CD4-positive, alpha-beta T cell (primary cell): ENCODE measurements at regions not wholly inside any gene's neighbourhood (a gene's known extent, or its start where the extent isn't known, plus 50 kb on each side); places are given as distances from the start of the nearest gene placed in this dataset.
"Not testable (repeated sequence)": the region's sequence is repeated elsewhere in the genome, so short reads cannot be mapped to it uniquely, and the experiment has no call there.

Experiments used
- ATAC-seq: fragments of 200-7000 bp; cut with Tn5 transposase; one replicate; pipeline ENCODE4 v1.10.0; 2022; ENCODE audit warnings: mild to moderate bottlenecking; ENCODE audit not compliant: poor library complexity
- CTCF ChIA-PET: fragments of 350-600 bp; sonication (Branson Sonifier 250); formaldehyde crosslinking; loops from one replicate; lab custom pipeline; 2021; ENCODE audit warnings: antibody characterized with exemption, inconsistent platforms; lab: Charles Lee
- POLR2A ChIA-PET: fragments of 350-600 bp; sonication (Branson Sonifier 250); formaldehyde crosslinking; loops from one replicate; lab custom pipeline; 2021; ENCODE audit warnings: antibody characterized with exemption, inconsistent platforms; lab: Charles Lee
- DNase-seq, 14 experiments: peaks; one replicate each; pipeline ENCODE4 v3.0.0-alpha.2; 2013 to 2020; ENCODE audit warnings: mixed read lengths in 2 of 14
- H3K27ac ChIP-seq, 2 donors: one replicate each; pipeline versions ENCODE4 v1.5.1 to v1.7.0; 2013; ENCODE audit warnings: low read length in 2 of 2, low read depth in 1 of 2, mild to moderate bottlenecking in 1 of 2
- H3K27me3 ChIP-seq, 2 experiments: 1 replicate in 1 of 2; 2 replicates in 1 of 2; pipeline versions ENCODE4 v1.6.1 to v1.7.0; 2013; ENCODE audit warnings: low read length in 2 of 2, control low read depth in 1 of 2, mild to moderate bottlenecking in 1 of 2, moderate library complexity in 1 of 2; ENCODE audit not compliant: insufficient read depth in 2 of 2, control insufficient read depth in 1 of 2
- H3K36me3 ChIP-seq: one replicate; pipeline ENCODE4 v1.6.1; 2013; ENCODE audit warnings: low read length, control low read depth; ENCODE audit not compliant: insufficient read depth
- H3K4me1 ChIP-seq: one replicate; pipeline ENCODE4 v1.6.1; 2013; ENCODE audit warnings: low read length, control low read depth; ENCODE audit not compliant: insufficient read depth
- H3K4me3 ChIP-seq: one replicate; pipeline ENCODE4 v1.5.1; 2013; ENCODE audit warnings: mild to moderate bottlenecking, low read length, moderate library complexity
- H3K9me3 ChIP-seq, 2 experiments: 1 replicate in 1 of 2; 2 replicates in 1 of 2; pipeline versions ENCODE4 v1.6.1 to v1.7.0; 2013; ENCODE audit warnings: low read length in 2 of 2, mild to moderate bottlenecking in 2 of 2, control low read depth in 1 of 2, moderate library complexity in 1 of 2; ENCODE audit not compliant: control insufficient read depth in 1 of 2, insufficient read depth in 1 of 2
- H3K27ac Mint-ChIP-seq: one replicate; pipeline ENCODE4 v1.8.0; 2020; ENCODE audit warnings: mixed read lengths
- H3K27me3 Mint-ChIP-seq: one replicate; pipeline ENCODE4 v1.8.0; 2021; ENCODE audit warnings: mixed read lengths
- H3K36me3 Mint-ChIP-seq: one replicate; pipeline ENCODE4 v1.8.0; 2021; ENCODE audit warnings: low read depth, mixed read lengths
- H3K4me1 Mint-ChIP-seq: one replicate; pipeline ENCODE4 v1.8.0; 2021; ENCODE audit warnings: low read depth, mixed read lengths
- H3K4me3 Mint-ChIP-seq: one replicate; pipeline ENCODE4 v1.8.0; 2020; ENCODE audit warnings: mild to moderate bottlenecking, mixed read lengths
- H3K9me3 Mint-ChIP-seq: one replicate; pipeline ENCODE4 v1.8.0; 2020; ENCODE audit warnings: mixed read lengths
- intact Hi-C, 2 experiments: fragments of 100-400 bp; cut with DNase I in 1 of 2; cut with micrococcal nuclease in 1 of 2; formaldehyde crosslinking; loops; one replicate each; pipeline versions ENCODE4 v1.15.1 to v1.9.0; 2023 to 2025; cut with DNase I, micrococcal nuclease
- TF ChIP-seq, protein P1 (sequence below): fragments of 200-600 bp; IDR thresholded peaks from one replicate; pipeline ENCODE4 v1.8.0; 2022; ENCODE audit warnings: antibody characterized with exemption, mild to moderate bottlenecking

GRCh38 chr1:29554208-29554778 lies 318.0 kb downstream of the PTPRU start:
- Mint-ChIP-seq H3K27ac (no peak overlapping the region), H3K9me3 (no peaks in the 10 kb centered on the region), H3K4me3 (no peak overlapping the region), H3K4me1 (no peaks in the 10 kb centered on the region), H3K36me3 (no peaks in the 10 kb centered on the region), H3K27me3 (peaks cover 3% of the 10 kb centered on the region)
- Histone ChIP-seq H3K27me3 (no peaks in the 10 kb centered on the region), H3K9me3 (peaks cover 0 to 8% of the 10 kb centered on the region in 2 experiments), H3K4me1 (no peaks in the 10 kb centered on the region), H3K4me3 (no peak overlapping the region), H3K27ac (no peak overlapping the region), H3K36me3 (no peaks in the 10 kb centered on the region)
- intact Hi-C loops = no loop called here
- POLR2A ChIA-PET = no interaction called here
- CTCF ChIA-PET = no interaction called here
- no peak for ATAC-seq
- no peak for DNase-seq
- TF ChIP-seq, protein P1, sequence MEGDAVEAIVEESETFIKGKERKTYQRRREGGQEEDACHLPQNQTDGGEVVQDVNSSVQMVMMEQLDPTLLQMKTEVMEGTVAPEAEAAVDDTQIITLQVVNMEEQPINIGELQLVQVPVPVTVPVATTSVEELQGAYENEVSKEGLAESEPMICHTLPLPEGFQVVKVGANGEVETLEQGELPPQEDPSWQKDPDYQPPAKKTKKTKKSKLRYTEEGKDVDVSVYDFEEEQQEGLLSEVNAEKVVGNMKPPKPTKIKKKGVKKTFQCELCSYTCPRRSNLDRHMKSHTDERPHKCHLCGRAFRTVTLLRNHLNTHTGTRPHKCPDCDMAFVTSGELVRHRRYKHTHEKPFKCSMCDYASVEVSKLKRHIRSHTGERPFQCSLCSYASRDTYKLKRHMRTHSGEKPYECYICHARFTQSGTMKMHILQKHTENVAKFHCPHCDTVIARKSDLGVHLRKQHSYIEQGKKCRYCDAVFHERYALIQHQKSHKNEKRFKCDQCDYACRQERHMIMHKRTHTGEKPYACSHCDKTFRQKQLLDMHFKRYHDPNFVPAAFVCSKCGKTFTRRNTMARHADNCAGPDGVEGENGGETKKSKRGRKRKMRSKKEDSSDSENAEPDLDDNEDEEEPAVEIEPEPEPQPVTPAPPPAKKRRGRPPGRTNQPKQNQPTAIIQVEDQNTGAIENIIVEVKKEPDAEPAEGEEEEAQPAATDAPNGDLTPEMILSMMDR = no peak

GRCh38 chr1:29551123-29551936 lies 315.0 kb downstream of the PTPRU start:
- TF ChIP-seq, protein P1 = no peak
- no peak overlapping the region for H3K27ac ChIP-seq
- no peaks in the 10 kb centered on the region for H3K4me1 ChIP-seq
- no peak for DNase-seq
- Mint-ChIP-seq H3K27me3 (no peaks in the 10 kb centered on the region), H3K4me3 (no peak overlapping the region), H3K4me1 (no peaks in the 10 kb centered on the region), H3K27ac (no peak overlapping the region), H3K36me3 (no peaks in the 10 kb centered on the region), H3K9me3 (no peaks in the 10 kb centered on the region)
- H3K9me3 ChIP-seq = peaks cover 0 to 8% of the 10 kb centered on the region in 2 experiments
- ChIA-PET POLR2A (no interaction called here), CTCF (no interaction called here)
- no peak overlapping the region for H3K4me3 ChIP-seq
- H3K27me3 ChIP-seq = no peaks in the 10 kb centered on the region
- intact Hi-C loops = no loop called here
- no peak for ATAC-seq
- H3K36me3 ChIP-seq = no peaks in the 10 kb centered on the region

- H3K27ac ChIP-seq = no peak overlapping the region
- Mint-ChIP-seq H3K27me3 (no peaks in the 10 kb centered on the region), H3K4me1 (no peaks in the 10 kb centered on the region), H3K27ac (no peak overlapping the region), H3K4me3 (no peak overlapping the region), H3K9me3 (no peaks in the 10 kb centered on the region), H3K36me3 (no peaks in the 10 kb centered on the region)
- no peak overlapping the region for H3K4me3 ChIP-seq
- POLR2A ChIA-PET = no interaction called here
- DNase-seq (no peak), ATAC-seq (no peak)
- intact Hi-C loops = no loop called here
- H3K36me3 ChIP-seq = no peaks in the 10 kb centered on the region
- CTCF ChIA-PET = no interaction called here
- TF ChIP-seq, protein P1 = no peak
- H3K27me3 ChIP-seq = no peaks in the 10 kb centered on the region
- H3K4me1 ChIP-seq = no peaks in the 10 kb centered on the region
- H3K9me3 ChIP-seq = peaks cover 0 to 8% of the 10 kb centered on the region in 2 experiments
Measured at GRCh38 chr1:29550119-29550841, 314.0 kb downstream of the PTPRU start.

DNA sequence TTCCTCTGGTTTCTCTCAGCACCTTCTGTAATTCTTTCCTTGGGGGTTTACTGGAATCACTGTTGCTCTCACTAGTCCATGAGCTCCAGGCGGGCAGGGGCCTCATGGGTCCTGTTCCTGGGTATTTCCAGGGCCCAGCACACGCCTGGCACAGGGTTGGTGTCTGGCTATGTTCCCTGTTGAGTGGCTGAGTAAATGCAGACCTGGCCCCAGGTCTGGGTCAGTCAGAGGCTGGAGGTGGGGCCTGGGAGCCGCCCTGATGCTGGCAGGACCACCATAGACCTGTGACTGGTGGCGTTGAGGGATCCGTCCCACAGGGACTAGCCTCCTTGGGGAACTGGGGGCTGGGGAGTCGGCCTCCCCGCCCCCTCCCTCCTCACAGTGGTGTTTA lies 313.4 kb downstream of the PTPRU start:
- CTCF ChIA-PET, H3K27me3 Mint-ChIP-seq, DNase-seq, H3K4me1 Mint-ChIP-seq, H3K4me3 Mint-ChIP-seq, H3K27ac ChIP-seq, ATAC-seq, H3K9me3 Mint-ChIP-seq, H3K36me3 Mint-ChIP-seq, H3K27me3 ChIP-seq, H3K9me3 ChIP-seq, intact Hi-C loops, POLR2A ChIA-PET, H3K4me3 ChIP-seq, H3K4me1 ChIP-seq, H3K36me3 ChIP-seq, H3K27ac Mint-ChIP-seq: not testable (repeated sequence)
